ENCODE measurements at regions not wholly inside any gene's neighbourhood (a gene's known extent, or its start where the extent isn't known, plus 50 kb on each side); places are given as distances from the start of the nearest gene placed in this dataset.

- TF ChIP-seq CTCF (IDR thresholded peaks at IDR 0.05), result no peak
- TF ChIP-seq POLR2A (IDR thresholded peaks at IDR 0.05), result no peak
Observed at GRCh38 chr4:64895031-64895430, 485.8 kb upstream of the TECRL start.

All from uterus (tissue), 2 donors.